ENCODE measurements at regions not wholly inside any gene's neighbourhood (a gene's known extent, or its start where the extent isn't known, plus 50 kb on each side); places are given as distances from the start of the nearest gene placed in this dataset.
A peak's percentile ranks its signal among the peaks of the same experiment; 100 is the strongest.

GRCh38 chr4:157572284-157572683 is 351.8 kb downstream of the GRIA2 start:
- no peak overlapping the region for H3K4me3 ChIP-seq (ENCODE audit: control insufficient read depth, low read depth, low read length)
- no peak for DNase-seq (ENCODE audit: low read depth)
- TF ChIP-seq CTCF (conservative IDR thresholded peaks at IDR 0.05; ENCODE audit: control insufficient read depth, insufficient read depth, low read depth, low read length): no peak

GRCh38 chr4:157564771-157565170 is 344.2 kb downstream of the GRIA2 start:
- TF ChIP-seq CTCF (conservative IDR thresholded peaks at IDR 0.05; ENCODE audit: control insufficient read depth, insufficient read depth, low read depth, low read length): no peak

GRCh38 chr4:157564218-157564617 is 343.7 kb downstream of the GRIA2 start:
- TF ChIP-seq CTCF (conservative IDR thresholded peaks at IDR 0.05; ENCODE audit: control insufficient read depth, insufficient read depth, low read depth, low read length): no peak
- DNase-seq (ENCODE audit: low read depth): no peak

More at GRCh38 chr4:157564771-157565170, 344.2 kb downstream of the GRIA2 start:
- H3K4me3 ChIP-seq (ENCODE audit: control insufficient read depth, low read depth, low read length): no peak overlapping the region
- DNase-seq (ENCODE audit: low read depth): no peak

GRCh38 chr4:157558016-157558415 is 337.5 kb downstream of the GRIA2 start:
- TF ChIP-seq CTCF (conservative IDR thresholded peaks at IDR 0.05; ENCODE audit: control insufficient read depth, insufficient read depth, low read depth, low read length): no peak
- H3K4me3 ChIP-seq (ENCODE audit: control insufficient read depth, low read depth, low read length): no peak overlapping the region
- DNase-seq (ENCODE audit: low read depth): no peak

More at GRCh38 chr4:157564218-157564617, 343.7 kb downstream of the GRIA2 start:
- no peak overlapping the region for H3K4me3 ChIP-seq (ENCODE audit: control insufficient read depth, low read depth, low read length)

GRCh38 chr4:157550028-157550427 is 329.5 kb downstream of the GRIA2 start:
- DNase-seq (ENCODE audit: low read depth): no peak
- H3K4me3 ChIP-seq (ENCODE audit: control insufficient read depth, low read depth, low read length): no peak overlapping the region
- TF ChIP-seq CTCF (conservative IDR thresholded peaks at IDR 0.05; ENCODE audit: control insufficient read depth, insufficient read depth, low read depth, low read length): no peak

- no peak for TF ChIP-seq CTCF (conservative IDR thresholded peaks at IDR 0.05; ENCODE audit: control insufficient read depth, insufficient read depth, low read depth, low read length)
- no peak for DNase-seq (ENCODE audit: low read depth)
- H3K4me3 ChIP-seq (ENCODE audit: control insufficient read depth, low read depth, low read length): no peak overlapping the region
These were observed 307.4 kb downstream of the GRIA2 start for GRCh38 chr4:157527954-157528353.

GRCh38 chr4:157521906-157522305 is 301.4 kb downstream of the GRIA2 start:
- peak; percentile 5 for DNase-seq (ENCODE audit: low read depth)
- H3K4me3 ChIP-seq (ENCODE audit: control insufficient read depth, low read depth, low read length): no peak overlapping the region
- TF ChIP-seq CTCF (conservative IDR thresholded peaks at IDR 0.05; ENCODE audit: control insufficient read depth, insufficient read depth, low read depth, low read length): no peak
